Upper lobe of left lung (tissue), 6 donors: ENCODE measurements at regions not wholly inside any gene's neighbourhood (a gene's known extent, or its start where the extent isn't known, plus 50 kb on each side); places are given as distances from the start of the nearest gene placed in this dataset.

Source experiments
- ATAC-seq, 2 donors: fragments of 200-7000 bp; cut with Tn5 transposase; one replicate each; pipeline ENCODE4 v1.9.1; 2022; ENCODE audit warnings: mild to moderate bottlenecking in 2 of 2, moderate library complexity in 2 of 2; ENCODE audit not compliant: low FRiP score in 2 of 2
- DNase-seq, 2 donors: peaks; one replicate each; pipeline ENCODE4 v3.0.0-alpha.2; 2019 to 2020
- H3K27ac ChIP-seq, 4 donors: fragments of 200-600 bp; sonication (generic); one replicate each; pipeline ENCODE4 v1.5.1; 2016 to 2019
- H3K27me3 ChIP-seq, 4 donors: fragments of 200-600 bp; sonication (generic); one replicate each; pipeline ENCODE4 v1.5.1; 2017 to 2019
- H3K36me3 ChIP-seq, 4 donors: fragments of 200-600 bp; sonication (generic); one replicate each; pipeline ENCODE4 v1.5.1; 2016 to 2019
- H3K4me1 ChIP-seq, 4 donors: fragments of 200-600 bp; sonication (generic); one replicate each; pipeline ENCODE4 v1.5.1; 2018 to 2019
- H3K4me3 ChIP-seq, 4 donors: fragments of 200-600 bp; sonication (generic); one replicate each; pipeline ENCODE4 v1.5.1; 2017 to 2019; ENCODE audit warnings: mild to moderate bottlenecking in 2 of 4, moderate library complexity in 1 of 4
- H3K9me3 ChIP-seq, 4 donors: fragments of 200-600 bp; sonication (generic); one replicate each; pipeline ENCODE4 v1.5.1; 2018 to 2019
- CTCF ChIP-seq, 6 experiments: fragments of 450-650 bp in 4 of 6; fragments of 200-600 bp in 2 of 6; sonication (generic) in 2 of 6; IDR thresholded peaks; one replicate each; pipeline ENCODE4 v1.5.1; 2016 to 2019; ENCODE audit warnings: antibody characterized with exemption in 6 of 6
- EP300 ChIP-seq, 4 donors: sonication (generic); formaldehyde crosslinking; IDR thresholded peaks; one replicate each; pipeline ENCODE4 v1.5.1; 2017; ENCODE audit warnings: antibody characterized with exemption in 4 of 4, control low read depth in 2 of 4
- POLR2A ChIP-seq, 4 donors: fragments of 450-650 bp; IDR thresholded peaks; one replicate each; pipeline ENCODE4 v1.5.1; 2016 to 2017; ENCODE audit warnings: antibody characterized with exemption in 4 of 4, mild to moderate bottlenecking in 2 of 4
- POLR2AphosphoS5 ChIP-seq, 2 donors: sonication (generic); formaldehyde crosslinking; IDR thresholded peaks; one replicate each; pipeline ENCODE4 v1.5.1; 2017; ENCODE audit warnings: antibody characterized with exemption in 2 of 2
- WGBS, 2 donors: methylation state at CpG; one replicate each; pipeline ENCODE4 v1.1.5; 2017 to 2018; 5-methylcytosine and 5-hydroxymethylcytosine counted together
- donor health status: DM: no; HTN: no; CAD: no; lungs with moderate emphysema.
- donor health status: DM: no; HTN: yes; CAD: no; lungs with severe emphysema.

GRCh38 chrX:149992918-149993317 is 54.6 kb upstream of the EOLA2 start:
- no peak overlapping the region for H3K27ac ChIP-seq
- H3K36me3 ChIP-seq: no peaks in the 10 kb centered on the region
- no peaks in the 10 kb centered on the region for H3K9me3 ChIP-seq
- H3K4me1 ChIP-seq: no peaks in the 10 kb centered on the region
- no peaks in the 10 kb centered on the region for H3K27me3 ChIP-seq
- no peak for DNase-seq
- no peak for ATAC-seq
- WGBS, 2 donors: 49 to 62% methylated on average over 2 of the region's 2 CpGs
- TF ChIP-seq POLR2AphosphoS5 (IDR thresholded peaks at IDR 0.05) (no peak), EP300 (IDR thresholded peaks at IDR 0.05) (no peak), CTCF (IDR thresholded peaks at IDR 0.05) (no peak), POLR2A (IDR thresholded peaks at IDR 0.05) (no peak)
- no peak overlapping the region for H3K4me3 ChIP-seq

- H3K9me3 ChIP-seq: no peaks in the 10 kb centered on the region
- WGBS, 2 donors: 87% methylated on average over 4 of the region's 4 CpGs; no CpG with 5 or more reads in 1 of the 2 donors
- no peaks in the 10 kb centered on the region for H3K36me3 ChIP-seq
- no peak overlapping the region for H3K4me3 ChIP-seq
- DNase-seq: no peak
- TF ChIP-seq EP300 (IDR thresholded peaks at IDR 0.05) (no peak), CTCF (IDR thresholded peaks at IDR 0.05) (no peak), POLR2A (IDR thresholded peaks at IDR 0.05) (no peak), POLR2AphosphoS5 (IDR thresholded peaks at IDR 0.05) (no peak)
- H3K4me1 ChIP-seq: no peaks in the 10 kb centered on the region
- no peak for ATAC-seq
- no peak overlapping the region for H3K27ac ChIP-seq
- no peaks in the 10 kb centered on the region for H3K27me3 ChIP-seq
These were observed 55.7 kb upstream of the EOLA2 start for GRCh38 chrX:149993989-149994388.

GRCh38 chrX:149996515-149996914 is 58.2 kb upstream of the EOLA2 start:
- ATAC-seq: no peak
- TF ChIP-seq POLR2A (IDR thresholded peaks at IDR 0.05) (no peak), EP300 (IDR thresholded peaks at IDR 0.05) (no peak)

DNA sequence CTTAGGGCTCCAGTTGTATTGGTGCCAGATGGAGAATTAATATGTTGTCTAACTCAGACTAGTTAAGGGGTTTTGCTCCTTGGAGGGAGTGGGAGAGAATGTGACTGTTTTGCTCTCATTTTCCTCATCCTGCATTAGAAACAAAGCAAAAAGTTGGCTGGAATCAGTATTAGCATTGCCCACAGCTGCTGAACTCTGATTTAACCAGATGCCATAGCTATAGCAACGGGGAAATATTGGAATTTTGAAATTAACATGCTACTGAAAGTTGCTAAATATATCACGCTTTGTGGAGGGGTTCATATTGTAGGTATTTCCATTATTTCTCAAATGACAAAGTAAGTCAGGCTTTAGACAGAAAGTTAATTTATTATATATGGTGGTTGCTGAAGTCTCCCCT is 66.7 kb upstream of the EOLA2 start:
- no peaks in the 10 kb centered on the region for H3K27me3 ChIP-seq
- ATAC-seq (no peak), DNase-seq (no peak)
- no peaks in the 10 kb centered on the region for H3K36me3 ChIP-seq
- whole genome bisulfite sequencing, 2 donors: 68 to 96% methylated on average over 2 of the region's 2 CpGs
- no peaks in the 10 kb centered on the region for H3K9me3 ChIP-seq
- no peak for TF ChIP-seq EP300 (IDR thresholded peaks at IDR 0.05)
- H3K27ac ChIP-seq: no peak overlapping the region
- H3K4me3 ChIP-seq: no peak overlapping the region
- H3K4me1 ChIP-seq: no peaks in the 10 kb centered on the region

More at GRCh38 chrX:149996515-149996914, 58.2 kb upstream of the EOLA2 start:
- Histone ChIP-seq H3K4me1 (no peaks in the 10 kb centered on the region), H3K36me3 (no peaks in the 10 kb centered on the region), H3K27me3 (no peaks in the 10 kb centered on the region), H3K9me3 (no peaks in the 10 kb centered on the region), H3K27ac (no peak overlapping the region), H3K4me3 (no peak overlapping the region)
- 72 to 96% methylated on average over 4 of the region's 4 CpGs for WGBS, 2 donors
- no peak for DNase-seq

GRCh38 chrX:150007356-150007755 is 69.1 kb upstream of the EOLA2 start:
- Histone ChIP-seq H3K27ac (no peak overlapping the region), H3K27me3 (no peaks in the 10 kb centered on the region), H3K9me3 (no peaks in the 10 kb centered on the region), H3K36me3 (no peaks in the 10 kb centered on the region), H3K4me1 (no peaks in the 10 kb centered on the region), H3K4me3 (no peak overlapping the region)
- TF ChIP-seq EP300 (IDR thresholded peaks at IDR 0.05) (no peak), CTCF (IDR thresholded peaks at IDR 0.05) (no peak), POLR2AphosphoS5 (IDR thresholded peaks at IDR 0.05) (no peak), POLR2A (IDR thresholded peaks at IDR 0.05) (no peak)
- ATAC-seq: no peak
- DNase-seq: no peak
- WGBS, 2 donors: 35 to 44% methylated on average over 2 of the region's 2 CpGs

DNA sequence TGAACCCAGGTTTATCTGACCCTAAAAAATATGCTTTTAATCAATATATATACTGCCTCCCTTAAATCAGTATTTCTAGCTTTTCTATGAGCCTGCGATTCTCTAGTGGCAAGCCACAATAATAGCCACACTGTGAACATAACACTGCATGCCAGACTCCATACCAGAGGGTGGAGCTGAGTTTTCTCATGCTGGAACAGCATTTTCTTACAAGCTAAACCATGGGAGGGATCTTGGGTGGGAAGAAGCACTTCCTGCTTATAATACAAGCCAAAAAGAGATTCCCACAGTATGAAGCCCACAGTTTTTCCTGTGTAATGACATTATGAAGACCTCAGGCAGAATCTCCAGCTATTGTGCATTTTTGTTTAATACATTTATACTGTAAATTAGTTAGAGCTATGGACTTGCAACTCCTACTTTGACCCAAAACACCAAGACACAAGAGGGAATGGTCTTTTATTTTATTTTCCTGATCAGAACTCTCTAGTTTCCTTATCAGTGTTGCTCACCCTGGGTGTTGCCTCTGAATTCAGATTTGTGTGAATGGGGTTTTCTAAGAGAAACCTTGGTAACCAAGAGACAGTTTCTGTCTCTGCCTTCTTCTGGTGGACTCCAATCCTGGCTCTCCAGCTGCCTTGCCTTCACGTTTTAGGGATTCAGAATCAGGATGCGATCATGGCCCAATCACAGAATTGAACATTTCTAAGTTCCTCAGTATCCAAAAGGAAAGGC is 74.5 kb upstream of the EOLA2 start:
- Histone ChIP-seq H3K4me1 (no peaks in the 10 kb centered on the region), H3K27me3 (no peaks in the 10 kb centered on the region), H3K36me3 (no peaks in the 10 kb centered on the region), H3K4me3 (no peak overlapping the region), H3K27ac (no peak overlapping the region), H3K9me3 (no peaks in the 10 kb centered on the region)
- WGBS, 2 donors: 79 to 84% methylated on average over 3 of the region's 3 CpGs
- ATAC-seq (no peak), DNase-seq (no peak)
- TF ChIP-seq POLR2A (IDR thresholded peaks at IDR 0.05): no peak
- no peak for TF ChIP-seq POLR2AphosphoS5 (IDR thresholded peaks at IDR 0.05)
- TF ChIP-seq EP300 (IDR thresholded peaks at IDR 0.05): no peak
- TF ChIP-seq CTCF (IDR thresholded peaks at IDR 0.05): no peak
